Neural cell (in vitro differentiated cells): ENCODE measurements at regions not wholly inside any gene's neighbourhood (a gene's known extent, or its start where the extent isn't known, plus 50 kb on each side); places are given as distances from the start of the nearest gene placed in this dataset.

Source experiments
- H2AFZ ChIP-seq: fragments of 200-600, 300-800 bp; sonication (generic), shearing (Covaris generic); 2 replicates; pipeline ENCODE4 v1.6.0; 2014; ENCODE audit warnings: low read depth, mild to moderate bottlenecking, antibody characterized with exemption, low read length, moderate library complexity
- H3F3A ChIP-seq: fragments of 200-600 bp; shearing (Covaris generic); 2 replicates; pipeline ENCODE4 v1.6.1; 2016; ENCODE audit warnings: mild to moderate bottlenecking, moderate library complexity, mixed read lengths, antibody characterized with exemption, low read length; ENCODE audit not compliant: insufficient read depth, poor library complexity, severe bottlenecking
- H3K27ac ChIP-seq: fragments of 200-600, 300-800 bp; sonication (generic), shearing (Covaris generic); 2 replicates; pipeline ENCODE4 v1.5.1; 2014; ENCODE audit warnings: mild to moderate bottlenecking, low read length, moderate library complexity
- H3K27me3 ChIP-seq: fragments of 300-800, 200-600 bp; sonication (generic), shearing (Covaris generic); 2 replicates; pipeline ENCODE4 v1.6.0; 2014; ENCODE audit warnings: mild to moderate bottlenecking, low read depth, low read length, moderate library complexity; ENCODE audit not compliant: insufficient read depth
- H3K36me3 ChIP-seq: fragments of 300-800, 200-600 bp; sonication (generic), shearing (Covaris generic); 2 replicates; pipeline ENCODE4 v1.5.1; 2014; ENCODE audit warnings: mild to moderate bottlenecking, antibody characterized with exemption, low read length, moderate library complexity; ENCODE audit not compliant: insufficient read depth
- H3K4me2 ChIP-seq: fragments of 300-800, 200-600 bp; sonication (generic), shearing (Covaris generic); 2 replicates; pipeline ENCODE4 v1.6.0; 2014; ENCODE audit warnings: mild to moderate bottlenecking, low read length
- H3K4me3 ChIP-seq: fragments of 300-800, 200-600 bp; sonication (generic), shearing (Covaris generic); 2 replicates; pipeline ENCODE4 v1.5.1; 2014; ENCODE audit warnings: mild to moderate bottlenecking, low read length, moderate library complexity
- H3K79me2 ChIP-seq: fragments of 200-600 bp; shearing (Covaris generic); replicated peaks from 2 replicates; pipeline ENCODE4 v1.6.0; 2014; ENCODE audit warnings: mild to moderate bottlenecking, low read length, moderate library complexity; ENCODE audit not compliant: insufficient read depth
- H3K9ac ChIP-seq: fragments of 300-800, 200-600 bp; sonication (generic), shearing (Covaris generic); 2 replicates; pipeline ENCODE4 v1.6.1; 2016; ENCODE audit warnings: mild to moderate bottlenecking, low read length, mixed read lengths
- H3K9me2 ChIP-seq: fragments of 200-600 bp; shearing (Covaris generic); 2 replicates; pipeline ENCODE4 v1.6.1; 2016; ENCODE audit warnings: mild to moderate bottlenecking, low read length, mixed read lengths; ENCODE audit not compliant: insufficient read depth
- H3K9me3 ChIP-seq: fragments of 200-600, 300-800 bp; sonication (generic), shearing (Covaris generic); 2 replicates; pipeline ENCODE4 v1.6.1; 2016; ENCODE audit warnings: mild to moderate bottlenecking, mixed run types, low read length, moderate library complexity, mixed read lengths
- H4K20me1 ChIP-seq: fragments of 200-600 bp; shearing (Covaris generic); 2 replicates; pipeline ENCODE4 v1.6.1; 2016; ENCODE audit warnings: mild to moderate bottlenecking, mixed run types; ENCODE audit not compliant: insufficient read depth
- EP300 ChIP-seq: fragments of 450-650 bp; conservative IDR thresholded peaks from 2 replicates; pipeline ENCODE4 v1.6.1; 2014; ENCODE audit warnings: antibody characterized with exemption, mild to moderate bottlenecking, moderate library complexity; ENCODE audit not compliant: poor library complexity, severe bottlenecking
- EZH2 ChIP-seq: fragments of 200-600, 300-800 bp; shearing (Covaris generic), sonication (generic); IDR thresholded peaks from 2 replicates; pipeline ENCODE4 v1.6.1; 2014; ENCODE audit warnings: antibody characterized with exemption, low read length, borderline replicate concordance, mild to moderate bottlenecking; ENCODE audit not compliant: insufficient read depth, poor library complexity, severe bottlenecking
- MXI1 ChIP-seq: fragments of 450-650 bp; conservative IDR thresholded peaks from 2 replicates; pipeline ENCODE4 v1.6.1; 2014; ENCODE audit warnings: antibody characterized with exemption, mild to moderate bottlenecking; ENCODE audit not compliant: poor library complexity, severe bottlenecking
- POLR2AphosphoS5 ChIP-seq: IDR thresholded peaks from 2 replicates; pipeline ENCODE4 v1.6.1; 2012
- RAD21 ChIP-seq: fragments of 450-650 bp; conservative IDR thresholded peaks from 2 replicates; pipeline ENCODE4 v1.6.1; 2014; ENCODE audit warnings: antibody characterized with exemption, mild to moderate bottlenecking, moderate library complexity
- SMC3 ChIP-seq: fragments of 450-650 bp; conservative IDR thresholded peaks from 2 replicates; pipeline ENCODE4 v1.6.1; 2014; ENCODE audit warnings: antibody characterized with exemption, mild to moderate bottlenecking, moderate library complexity; ENCODE audit not compliant: poor library complexity
- TAF1 ChIP-seq: IDR thresholded peaks from 2 replicates; pipeline ENCODE4 v1.6.1; 2012; ENCODE audit warnings: low read depth
- TF ChIP-seq, protein P1 (sequence below): IDR thresholded peaks from 2 replicates; pipeline ENCODE4 v1.6.1; 2012; ENCODE audit warnings: borderline replicate concordance
- TF ChIP-seq, protein P2 (sequence below): fragments of 450-650 bp; IDR thresholded peaks from 2 replicates; pipeline ENCODE4 v1.5.1; 2014; ENCODE audit warnings: antibody characterized with exemption, mild to moderate bottlenecking, moderate library complexity; ENCODE audit not compliant: poor library complexity, severe bottlenecking

DNA sequence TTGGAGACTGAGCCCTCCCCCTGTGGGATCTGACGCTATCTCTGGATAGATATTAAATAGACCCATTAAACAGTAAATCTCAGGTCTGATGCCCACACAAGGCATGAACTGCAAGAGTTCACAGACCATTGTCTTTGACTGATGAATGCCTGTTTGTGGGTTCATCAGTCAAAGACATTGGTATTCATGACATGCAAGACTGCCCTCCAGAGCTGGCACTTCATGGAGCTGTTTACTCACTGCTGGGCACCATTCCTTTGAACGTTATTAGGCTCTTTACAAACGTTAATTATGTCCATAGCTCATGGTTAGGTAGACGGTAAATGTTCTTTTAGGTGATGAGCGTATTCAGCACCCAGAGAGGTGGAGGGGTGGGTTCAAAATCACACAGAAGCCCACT lies 111.8 kb upstream of the PABPC3 start:
- Histone ChIP-seq H3K36me3 (no peaks in the 10 kb centered on the region), H3F3A (no peaks in the 10 kb centered on the region), H3K79me2 (no peaks in the 10 kb centered on the region), H3K4me3 (no peak overlapping the region), H2AFZ (no peak overlapping the region), H3K27me3 (no peaks in the 10 kb centered on the region), H4K20me1 (no peaks in the 10 kb centered on the region), H3K9me3 (no peaks in the 10 kb centered on the region), H3K27ac (no peak overlapping the region), H3K4me2 (no peak overlapping the region), H3K9ac (no peak overlapping the region), H3K9me2 (no peaks in the 10 kb centered on the region)
- TF ChIP-seq, protein P1, sequence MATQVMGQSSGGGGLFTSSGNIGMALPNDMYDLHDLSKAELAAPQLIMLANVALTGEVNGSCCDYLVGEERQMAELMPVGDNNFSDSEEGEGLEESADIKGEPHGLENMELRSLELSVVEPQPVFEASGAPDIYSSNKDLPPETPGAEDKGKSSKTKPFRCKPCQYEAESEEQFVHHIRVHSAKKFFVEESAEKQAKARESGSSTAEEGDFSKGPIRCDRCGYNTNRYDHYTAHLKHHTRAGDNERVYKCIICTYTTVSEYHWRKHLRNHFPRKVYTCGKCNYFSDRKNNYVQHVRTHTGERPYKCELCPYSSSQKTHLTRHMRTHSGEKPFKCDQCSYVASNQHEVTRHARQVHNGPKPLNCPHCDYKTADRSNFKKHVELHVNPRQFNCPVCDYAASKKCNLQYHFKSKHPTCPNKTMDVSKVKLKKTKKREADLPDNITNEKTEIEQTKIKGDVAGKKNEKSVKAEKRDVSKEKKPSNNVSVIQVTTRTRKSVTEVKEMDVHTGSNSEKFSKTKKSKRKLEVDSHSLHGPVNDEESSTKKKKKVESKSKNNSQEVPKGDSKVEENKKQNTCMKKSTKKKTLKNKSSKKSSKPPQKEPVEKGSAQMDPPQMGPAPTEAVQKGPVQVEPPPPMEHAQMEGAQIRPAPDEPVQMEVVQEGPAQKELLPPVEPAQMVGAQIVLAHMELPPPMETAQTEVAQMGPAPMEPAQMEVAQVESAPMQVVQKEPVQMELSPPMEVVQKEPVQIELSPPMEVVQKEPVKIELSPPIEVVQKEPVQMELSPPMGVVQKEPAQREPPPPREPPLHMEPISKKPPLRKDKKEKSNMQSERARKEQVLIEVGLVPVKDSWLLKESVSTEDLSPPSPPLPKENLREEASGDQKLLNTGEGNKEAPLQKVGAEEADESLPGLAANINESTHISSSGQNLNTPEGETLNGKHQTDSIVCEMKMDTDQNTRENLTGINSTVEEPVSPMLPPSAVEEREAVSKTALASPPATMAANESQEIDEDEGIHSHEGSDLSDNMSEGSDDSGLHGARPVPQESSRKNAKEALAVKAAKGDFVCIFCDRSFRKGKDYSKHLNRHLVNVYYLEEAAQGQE, result no peak
- TF ChIP-seq POLR2AphosphoS5 (no peak), SMC3 (no peak), RAD21 (no peak), EP300 (no peak), TAF1 (no peak), MXI1 (no peak), EZH2 (no peak)
- TF ChIP-seq, protein P2, sequence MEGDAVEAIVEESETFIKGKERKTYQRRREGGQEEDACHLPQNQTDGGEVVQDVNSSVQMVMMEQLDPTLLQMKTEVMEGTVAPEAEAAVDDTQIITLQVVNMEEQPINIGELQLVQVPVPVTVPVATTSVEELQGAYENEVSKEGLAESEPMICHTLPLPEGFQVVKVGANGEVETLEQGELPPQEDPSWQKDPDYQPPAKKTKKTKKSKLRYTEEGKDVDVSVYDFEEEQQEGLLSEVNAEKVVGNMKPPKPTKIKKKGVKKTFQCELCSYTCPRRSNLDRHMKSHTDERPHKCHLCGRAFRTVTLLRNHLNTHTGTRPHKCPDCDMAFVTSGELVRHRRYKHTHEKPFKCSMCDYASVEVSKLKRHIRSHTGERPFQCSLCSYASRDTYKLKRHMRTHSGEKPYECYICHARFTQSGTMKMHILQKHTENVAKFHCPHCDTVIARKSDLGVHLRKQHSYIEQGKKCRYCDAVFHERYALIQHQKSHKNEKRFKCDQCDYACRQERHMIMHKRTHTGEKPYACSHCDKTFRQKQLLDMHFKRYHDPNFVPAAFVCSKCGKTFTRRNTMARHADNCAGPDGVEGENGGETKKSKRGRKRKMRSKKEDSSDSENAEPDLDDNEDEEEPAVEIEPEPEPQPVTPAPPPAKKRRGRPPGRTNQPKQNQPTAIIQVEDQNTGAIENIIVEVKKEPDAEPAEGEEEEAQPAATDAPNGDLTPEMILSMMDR, result no peak

DNA sequence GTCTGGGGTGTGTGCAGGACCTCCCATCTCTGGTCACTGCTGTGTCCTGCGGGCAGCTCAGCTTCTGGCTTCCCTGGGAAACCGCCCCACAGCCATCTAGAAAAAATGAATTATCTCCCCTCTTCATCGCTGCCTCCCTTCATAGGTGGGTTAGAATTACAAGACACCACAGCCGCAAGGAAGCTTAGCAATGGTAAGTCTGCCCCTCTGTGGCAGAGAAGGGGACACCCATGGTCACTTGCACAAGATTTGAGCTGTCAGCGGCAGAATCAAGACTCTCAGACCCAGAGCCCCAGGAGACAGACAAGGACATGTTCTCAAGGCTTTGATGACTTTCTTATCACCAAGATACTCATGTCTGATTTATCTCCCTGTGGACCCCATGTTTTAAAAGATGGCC lies 110.8 kb upstream of the PABPC3 start:
- Histone ChIP-seq H3K9me2 (no peaks in the 10 kb centered on the region), H3K9ac (no peak overlapping the region), H3K4me3 (no peak overlapping the region), H2AFZ (no peak overlapping the region), H4K20me1 (no peaks in the 10 kb centered on the region), H3K9me3 (no peaks in the 10 kb centered on the region), H3K27ac (no peak overlapping the region), H3F3A (no peaks in the 10 kb centered on the region), H3K4me2 (no peak overlapping the region), H3K79me2 (no peaks in the 10 kb centered on the region), H3K27me3 (no peaks in the 10 kb centered on the region), H3K36me3 (no peaks in the 10 kb centered on the region)
- TF ChIP-seq, protein P1, result no peak
- no peak for TF ChIP-seq POLR2AphosphoS5
- no peak for TF ChIP-seq EP300
- TF ChIP-seq MXI1, result no peak
- no peak for TF ChIP-seq TAF1
- TF ChIP-seq, protein P2, result no peak
- no peak for TF ChIP-seq RAD21
- no peak for TF ChIP-seq EZH2
- TF ChIP-seq SMC3, result no peak
